KBM-7 (cell line): ENCODE measurements at regions not wholly inside any gene's neighbourhood (a gene's known extent, or its start where the extent isn't known, plus 50 kb on each side); places are given as distances from the start of the nearest gene placed in this dataset.
"Not testable (repeated sequence)": the region's sequence is repeated elsewhere in the genome, so short reads cannot be mapped to it uniquely, and the experiment has no call there.

Source experiments
- DNase-seq: peaks from one replicate; pipeline ENCODE4 v3.0.0-alpha.2; 2015
- in situ Hi-C: fragments of 300-500 bp; cut with MboI; formaldehyde crosslinking; loops from 2 replicates; pipeline ENCODE4 v1.14.3; 2020; ENCODE audit warnings: low sequenced_read_pairs, low pct_unique_long_range_greater_than_20kb, mixed read lengths

DNA sequence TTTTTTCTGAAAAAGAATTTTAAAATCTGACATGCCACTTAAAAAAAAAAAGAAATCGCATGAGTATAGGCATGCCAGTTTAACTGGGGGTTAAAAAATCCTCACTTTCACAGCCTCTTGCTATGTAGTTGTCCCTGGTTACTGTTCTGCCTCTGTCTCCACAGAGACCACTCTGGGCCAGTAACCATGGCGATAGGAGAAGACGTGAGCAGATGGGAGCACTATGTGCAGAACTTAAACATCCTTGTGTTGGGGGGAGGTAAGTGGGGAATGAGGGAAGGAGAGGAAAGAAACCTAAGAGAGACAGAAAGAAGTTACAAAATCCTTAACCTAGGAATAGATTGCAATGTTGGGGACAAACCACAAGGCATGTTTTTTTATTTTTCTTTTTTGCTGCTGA, 75.9 kb upstream of the CYRIA start:
- DNase-seq: no peak
- in situ Hi-C loops: no loop called here

DNA sequence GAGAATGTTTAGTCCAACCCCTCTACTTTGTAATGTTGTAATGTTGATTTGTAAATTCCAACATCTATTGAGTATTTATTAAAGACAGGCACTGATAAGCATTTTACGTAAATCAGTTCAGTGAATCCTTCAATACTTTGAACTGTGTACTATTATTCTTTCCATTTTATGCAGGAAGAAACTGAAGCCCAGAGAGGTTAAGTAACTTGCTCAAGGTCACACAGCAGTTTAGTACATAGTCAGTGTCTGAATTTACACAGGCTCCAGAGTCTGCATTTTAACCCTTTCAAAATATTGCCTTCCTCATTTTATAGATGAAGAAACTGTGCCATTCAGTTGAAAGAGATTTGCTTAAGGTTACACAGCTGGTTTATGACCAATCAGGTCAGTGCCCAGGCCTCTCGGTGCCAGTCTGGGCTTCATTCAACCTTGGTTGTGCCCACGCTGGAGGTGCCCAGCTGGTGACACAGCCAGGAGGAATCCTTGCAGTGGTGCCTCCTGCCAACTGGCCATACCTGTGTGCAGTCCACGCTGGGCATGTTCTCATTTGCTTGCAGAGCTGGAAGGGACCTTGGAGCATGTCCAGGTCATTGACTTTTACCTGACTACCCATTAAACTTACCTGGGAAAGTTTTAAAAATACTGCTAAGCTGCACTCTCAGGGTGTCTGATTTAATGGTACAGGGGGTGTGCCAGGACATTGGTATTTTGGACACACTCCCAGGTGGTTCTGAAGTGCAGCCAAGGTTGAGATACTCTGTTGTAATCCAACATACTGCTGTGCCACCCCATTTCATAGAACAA, 74.3 kb upstream of the CYRIA start:
- in situ Hi-C loops: no loop called here
- no peak for DNase-seq

GRCh38 chr2:16738361-16739225, 73.0 kb upstream of the CYRIA start:
- in situ Hi-C loops: no loop called here
- no peak for DNase-seq

DNA sequence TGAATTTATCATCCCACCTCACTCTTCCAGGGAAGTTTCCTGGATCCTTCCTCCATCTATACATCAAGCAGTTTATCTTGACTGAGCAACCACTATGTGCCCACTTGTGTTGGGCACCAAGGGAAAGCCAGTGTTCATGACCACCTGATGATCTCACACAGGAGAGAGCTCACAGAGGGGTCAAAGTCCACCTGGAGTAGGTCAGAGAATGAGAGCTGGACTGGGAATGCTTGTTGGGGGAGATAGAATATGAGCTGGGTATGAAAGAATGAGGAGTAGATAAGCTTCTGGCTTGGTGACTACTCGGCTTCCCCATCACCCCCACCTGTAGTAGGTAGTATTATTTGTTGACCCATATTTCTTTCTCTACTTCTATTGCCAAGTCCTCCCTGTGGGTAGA, 72.2 kb upstream of the CYRIA start:
- in situ Hi-C loops: no loop called here
- no peak for DNase-seq

DNA sequence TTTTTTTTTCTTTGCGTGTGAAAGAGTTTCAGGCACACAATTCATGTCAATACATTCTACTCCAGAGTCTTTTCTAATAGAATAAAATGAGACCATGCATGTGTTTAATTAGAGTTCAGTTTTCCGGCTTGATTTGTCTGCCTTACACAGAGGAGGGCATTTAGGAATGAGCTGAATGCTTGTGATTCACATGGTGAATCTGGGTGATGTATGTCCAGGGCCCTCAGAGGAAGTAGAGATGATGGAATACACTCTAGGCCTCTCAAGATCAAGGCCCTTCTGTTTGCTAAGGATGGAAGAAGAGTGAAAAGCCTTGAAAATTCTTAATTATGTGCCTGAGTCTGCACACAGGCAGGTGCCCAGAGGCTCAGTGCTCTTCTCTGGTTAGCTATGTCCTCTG, 71.0 kb upstream of the CYRIA start:
- in situ Hi-C loops: no loop called here
- no peak for DNase-seq

DNA sequence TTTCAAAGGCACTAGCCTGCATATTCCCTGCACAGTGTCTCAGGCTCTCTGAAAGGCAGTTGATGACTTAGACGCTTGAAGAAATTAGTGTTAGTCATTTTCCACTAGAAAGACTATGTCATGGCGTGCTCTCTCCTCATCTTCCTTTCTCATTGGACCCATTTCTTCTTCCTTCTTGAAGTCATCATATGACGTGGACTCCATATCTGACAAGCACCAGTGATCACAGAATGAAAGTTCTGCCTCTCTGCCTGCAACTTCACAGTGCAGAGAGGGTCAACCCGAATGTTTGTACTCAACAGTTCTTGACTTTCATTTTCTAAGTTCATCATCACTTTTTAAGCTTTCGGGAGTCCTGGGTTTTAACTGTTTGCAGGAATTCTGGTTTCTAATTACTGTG, 63.7 kb upstream of the CYRIA start:
- DNase-seq: no peak
- in situ Hi-C loops: no loop called here

DNA sequence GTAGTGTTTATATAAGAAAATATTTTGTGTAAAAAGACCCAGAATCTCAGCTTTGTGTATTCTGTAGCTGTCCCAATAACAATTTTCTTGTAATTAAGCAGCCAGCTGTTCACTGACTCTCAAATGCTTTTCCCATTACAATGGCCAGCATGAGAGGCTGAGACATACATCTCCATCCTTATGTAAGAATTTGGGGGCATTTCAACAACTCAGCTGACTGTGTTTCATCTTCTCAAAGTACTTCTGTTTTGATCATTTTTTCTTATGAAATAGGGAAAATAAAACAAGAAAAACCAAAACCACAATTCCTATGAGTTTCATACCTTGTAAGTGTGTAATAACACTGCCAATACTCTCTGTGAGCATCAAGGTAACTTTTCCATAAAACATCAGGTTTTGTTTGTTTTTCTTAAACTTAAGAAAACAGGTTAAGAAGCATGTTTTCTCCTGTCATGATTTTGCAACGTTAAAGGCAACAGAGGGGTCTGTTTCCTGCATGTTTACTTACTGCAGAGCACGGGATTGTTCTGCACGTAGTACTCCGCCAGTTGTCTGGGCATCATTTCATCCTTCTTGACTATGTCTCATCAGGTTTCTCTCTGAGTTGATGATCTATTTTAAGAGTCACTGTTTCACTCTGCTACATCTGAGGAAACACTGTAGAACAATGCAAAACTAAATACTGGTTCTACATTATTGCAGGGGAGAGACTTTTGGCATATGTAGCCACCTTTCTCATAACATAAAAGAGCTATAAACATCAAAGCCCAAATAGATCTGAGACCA, 62.9 kb upstream of the CYRIA start:
- in situ Hi-C loops: no loop called here
- no peak for DNase-seq

DNA sequence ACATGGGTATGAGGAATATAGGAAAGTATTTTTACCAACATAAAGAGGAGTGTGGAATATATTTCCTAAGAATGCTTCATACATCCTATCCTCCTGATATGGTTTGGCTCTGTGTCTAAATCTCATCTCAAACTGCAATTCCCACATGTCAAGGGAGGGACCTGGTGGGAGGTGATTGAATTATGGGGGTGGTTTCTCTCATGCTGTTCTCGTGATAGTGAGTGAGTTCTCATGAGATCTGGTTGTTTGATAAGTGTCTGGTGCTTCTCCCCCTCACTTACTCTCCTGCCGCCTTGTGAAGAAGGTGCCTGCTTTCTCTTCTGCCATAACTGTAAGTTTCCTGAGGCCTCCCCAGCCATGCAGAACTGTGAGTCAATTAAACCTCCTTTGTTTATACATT, 62.2 kb upstream of the CYRIA start:
- DNase-seq, in situ Hi-C loops: not testable (repeated sequence)

- in situ Hi-C loops: no loop called here
Observed at GRCh38 chr2:16727256-16727655, 61.6 kb upstream of the CYRIA start.

GRCh38 chr2:16726577-16726976, 60.9 kb upstream of the CYRIA start:
- no peak for DNase-seq
- in situ Hi-C loops: no loop called here

More at GRCh38 chr2:16727256-16727655, 61.6 kb upstream of the CYRIA start:
- peak; percentile 13 for DNase-seq

- in situ Hi-C loops: no loop called here
- DNase-seq: no peak
Observed at GRCh38 chr2:16726147-16726546, 60.5 kb upstream of the CYRIA start.

DNA sequence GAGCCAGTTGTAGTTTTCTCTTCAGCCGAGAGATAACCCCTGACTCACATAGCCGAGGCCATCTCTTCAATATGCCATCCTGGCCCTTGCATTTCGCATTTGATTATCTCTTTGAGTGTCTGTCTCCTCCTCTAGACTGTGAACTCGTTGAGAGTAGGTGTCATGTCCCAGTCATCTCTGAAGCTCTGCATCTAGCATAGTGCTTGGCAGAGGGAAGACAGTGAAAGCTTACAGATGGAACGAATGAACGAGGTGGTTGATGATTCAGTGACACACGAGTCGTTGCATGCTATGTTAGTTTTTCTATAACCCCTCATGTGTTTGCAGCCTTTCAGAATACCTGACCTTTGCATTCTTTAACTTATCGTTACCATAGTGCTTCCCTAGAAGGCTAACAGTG, 59.9 kb upstream of the CYRIA start:
- in situ Hi-C loops: no loop called here
- DNase-seq: no peak

DNA sequence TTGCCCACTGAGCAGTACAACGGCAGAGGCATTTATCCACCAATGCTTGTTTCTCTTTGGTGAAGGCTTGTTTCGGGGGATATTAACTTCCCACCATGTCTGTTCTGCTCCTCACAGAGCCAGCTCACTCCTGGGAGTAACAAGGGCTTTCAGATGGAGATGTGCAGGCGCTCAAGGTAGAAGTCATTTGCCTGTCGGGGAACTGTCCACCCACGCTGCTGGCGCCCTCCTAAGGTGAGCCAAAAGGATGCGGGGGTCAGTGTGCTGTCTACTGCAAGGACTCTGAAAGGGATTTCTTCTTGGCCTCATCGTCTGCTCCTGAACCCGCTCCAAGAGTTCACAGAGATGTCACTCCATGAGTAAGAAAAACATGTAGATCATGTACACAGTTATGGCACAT, 57.0 kb upstream of the CYRIA start:
- DNase-seq: peak; percentile 16
- in situ Hi-C loops: no loop called here

- in situ Hi-C loops: no loop called here
- DNase-seq: no peak
Observed at GRCh38 chr2:16722126-16722525, 56.5 kb upstream of the CYRIA start.

DNA sequence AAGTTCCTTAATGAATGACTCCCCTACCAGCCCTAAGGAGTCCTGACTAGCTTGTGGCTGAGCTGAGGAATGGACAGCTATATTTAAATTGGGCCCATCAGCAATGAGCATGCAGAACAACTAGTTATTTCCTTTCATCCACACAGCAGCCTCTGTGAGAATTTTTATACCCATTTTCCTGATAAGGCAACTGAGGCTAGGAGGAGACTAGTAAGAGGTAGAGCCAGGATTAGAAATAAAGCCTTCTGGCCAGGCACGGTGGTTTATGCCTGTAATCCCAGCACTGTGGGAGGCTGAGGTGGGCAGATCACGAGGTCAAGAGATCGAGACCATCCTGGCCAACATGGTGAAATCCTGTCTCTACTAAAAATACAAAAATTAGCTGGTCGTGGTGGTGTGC, 55.9 kb upstream of the CYRIA start:
- in situ Hi-C loops, DNase-seq: not testable (repeated sequence)

- in situ Hi-C loops, DNase-seq: not testable (repeated sequence)
Observed at GRCh38 chr2:16720737-16721136, 55.1 kb upstream of the CYRIA start.

DNA sequence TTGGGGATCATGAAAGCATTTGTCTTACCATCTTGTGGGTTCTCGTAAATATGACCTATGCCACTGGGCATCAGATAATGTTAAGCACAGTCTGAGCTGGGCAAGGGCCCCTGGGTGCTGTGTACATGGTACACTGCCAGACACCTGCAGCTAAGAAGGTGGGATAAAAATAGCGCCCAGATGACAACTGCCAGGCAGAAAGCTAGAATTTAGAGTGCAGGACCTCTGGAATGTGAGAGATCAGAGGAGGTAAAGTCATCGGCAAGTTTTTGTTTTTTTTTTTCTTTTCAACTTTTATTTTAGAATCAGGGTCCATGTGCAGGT, 53.8 kb upstream of the CYRIA start:
- in situ Hi-C loops: no loop called here
- no peak for DNase-seq

DNA sequence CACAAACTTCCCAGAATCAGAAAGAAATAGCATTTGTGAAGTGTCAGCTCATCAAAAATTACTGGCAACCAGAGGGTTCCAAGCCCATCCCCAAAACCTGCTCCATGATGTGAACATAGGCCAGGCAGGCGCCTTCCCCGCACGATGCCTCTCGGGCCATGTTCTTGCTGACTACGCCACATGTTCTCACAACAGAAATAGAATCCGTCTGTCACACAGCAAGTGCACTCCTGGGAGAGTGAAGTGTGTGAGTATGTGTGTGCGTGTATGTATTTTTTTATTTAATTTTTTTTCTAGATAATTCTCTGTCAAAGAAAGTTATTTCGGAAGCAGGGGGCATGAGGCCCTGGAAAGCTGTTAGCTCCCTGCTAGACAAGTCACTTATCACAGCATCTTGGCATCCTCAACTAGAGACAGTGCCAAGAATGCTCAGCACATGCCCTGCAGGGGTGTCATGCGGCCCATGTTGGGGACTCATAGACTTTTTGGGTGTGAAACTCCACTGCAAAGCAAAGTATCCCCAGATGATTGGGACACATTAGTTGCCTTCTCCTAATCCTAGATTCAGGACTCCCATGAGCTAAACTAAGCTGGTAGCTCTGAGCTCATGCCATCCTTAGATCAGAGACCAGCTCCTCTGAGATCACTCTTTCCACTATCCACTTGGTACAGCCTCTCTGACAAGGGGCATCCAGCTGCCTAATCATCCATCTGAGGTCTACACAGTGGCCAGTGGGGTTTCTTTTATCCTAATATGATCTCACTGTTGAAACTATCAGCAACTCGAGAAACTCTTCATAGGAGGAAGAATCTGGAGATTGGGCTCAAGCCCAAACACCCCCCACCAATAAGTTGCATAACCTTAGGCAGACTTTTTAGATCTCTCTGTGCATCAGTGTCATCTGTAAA, 53.2 kb upstream of the CYRIA start:
- in situ Hi-C loops: no loop called here

GRCh38 chr2:16717477-16717876, 51.8 kb upstream of the CYRIA start:
- in situ Hi-C loops: no loop called here
- DNase-seq: no peak

More for the DNA sequence above, 53.2 kb upstream of the CYRIA start:
- DNase-seq: no peak
